Prostate gland (tissue), 2 donors: ENCODE measurements at regions not wholly inside any gene's neighbourhood (a gene's known extent, or its start where the extent isn't known, plus 50 kb on each side); places are given as distances from the start of the nearest gene placed in this dataset.

ENCODE experiments used
- DNase-seq: peaks from one replicate; pipeline ENCODE4 v3.0.0-alpha.2; 2019; ENCODE audit warnings: low spot score
- H3K27ac ChIP-seq, 2 donors: fragments of 200-600 bp; sonication (generic); 2 replicates each; pipeline ENCODE4 v1.5.1; 2017 to 2019
- H3K27me3 ChIP-seq: fragments of 200-600 bp; sonication (generic); replicated peaks from 2 replicates; pipeline ENCODE4 v1.5.1; 2019; ENCODE audit not compliant: insufficient read depth
- H3K36me3 ChIP-seq, 2 donors: fragments of 200-600 bp; sonication (generic); 1 replicate in 1 of 2; 2 replicates in 1 of 2; pipeline versions ENCODE4 v1.5.1 to v1.8.1; 2017 to 2019
- H3K4me1 ChIP-seq: fragments of 200-600 bp; sonication (generic); replicated peaks from 2 replicates; pipeline ENCODE4 v1.5.1; 2019
- H3K4me3 ChIP-seq, 2 donors: fragments of 200-600 bp; sonication (generic); 2 replicates each; pipeline ENCODE4 v1.5.1; 2017 to 2019
- H3K9me3 ChIP-seq: fragments of 200-600 bp; sonication (generic); 2 replicates; pipeline ENCODE4 v1.5.1; 2017
- CTCF ChIP-seq, 4 experiments: fragments of 200-600 bp in 2 of 4; fragments of 450-650 bp in 2 of 4; sonication (generic) in 2 of 4; IDR thresholded peaks; 1 replicate in 3 of 4; 2 replicates in 1 of 4; pipeline ENCODE4 v1.5.1; 2016 to 2019; ENCODE audit warnings: antibody characterized with exemption in 4 of 4, mild to moderate bottlenecking in 2 of 4, moderate library complexity in 2 of 4
- POLR2A ChIP-seq: fragments of 450-650 bp; IDR thresholded peaks from one replicate; pipeline ENCODE4 v1.6.1; 2016; ENCODE audit warnings: antibody characterized with exemption, mild to moderate bottlenecking
- POLR2AphosphoS5 ChIP-seq: sonication (generic); formaldehyde crosslinking; IDR thresholded peaks from one replicate; pipeline ENCODE4 v1.6.1; 2017; ENCODE audit warnings: antibody characterized with exemption
- WGBS: methylation state at CpG from one replicate; pipeline ENCODE4 v1.1.5; 2018; 5-methylcytosine and 5-hydroxymethylcytosine counted together
- intact Hi-C: fragments of 100-400 bp; cut with DNase I; formaldehyde crosslinking; loops from one replicate; pipeline ENCODE4 v1.14.2; 2022

- 67% methylated on average over 2 of the region's 2 CpGs for WGBS
- Histone ChIP-seq H3K9me3 (no peaks in the 10 kb centered on the region), H3K4me3 (no peak overlapping the region), H3K36me3 (no peaks in the 10 kb centered on the region), H3K4me1 (no peaks in the 10 kb centered on the region), H3K27me3 (no peaks in the 10 kb centered on the region), H3K27ac (no peak overlapping the region)
- no peak for DNase-seq
- intact Hi-C loops: no loop called here
- TF ChIP-seq POLR2AphosphoS5 (no peak), POLR2A (no peak), CTCF (IDR thresholded peaks at IDR 0.05) (no peak)
Observed at GRCh38 chr12:59268295-59268809, 327.5 kb upstream of the SLC16A7 start.

- Histone ChIP-seq H3K4me1 (no peaks in the 10 kb centered on the region), H3K4me3 (no peak overlapping the region), H3K27me3 (no peaks in the 10 kb centered on the region), H3K9me3 (no peaks in the 10 kb centered on the region), H3K27ac (no peak overlapping the region), H3K36me3 (no peaks in the 10 kb centered on the region)
- intact Hi-C loops: no loop called here
- no peak for DNase-seq
- TF ChIP-seq POLR2A (no peak), CTCF (IDR thresholded peaks at IDR 0.05) (no peak)
- WGBS: 84% methylated on average over 2 of the region's 2 CpGs
Observed at GRCh38 chr12:59260202-59260601, 335.6 kb upstream of the SLC16A7 start.

GRCh38 chr12:59252731-59253130 lies 332.4 kb upstream of the LRIG3 start:
- H3K27ac ChIP-seq: no peak overlapping the region
- no peak for DNase-seq
- no peaks in the 10 kb centered on the region for H3K9me3 ChIP-seq
- H3K36me3 ChIP-seq: no peaks in the 10 kb centered on the region
- intact Hi-C loops: no loop called here
- no peaks in the 10 kb centered on the region for H3K27me3 ChIP-seq
- TF ChIP-seq POLR2A: no peak
- TF ChIP-seq CTCF (IDR thresholded peaks at IDR 0.05): no peak
- no peak for TF ChIP-seq POLR2AphosphoS5
- no peak overlapping the region for H3K4me3 ChIP-seq
- no peaks in the 10 kb centered on the region for H3K4me1 ChIP-seq

GRCh38 chr12:59250766-59251165 lies 330.5 kb upstream of the LRIG3 start:
- TF ChIP-seq POLR2A (no peak), POLR2AphosphoS5 (no peak), CTCF (IDR thresholded peaks at IDR 0.05) (no peak)
- Histone ChIP-seq H3K4me3 (no peak overlapping the region), H3K27ac (no peak overlapping the region), H3K4me1 (no peaks in the 10 kb centered on the region), H3K27me3 (no peaks in the 10 kb centered on the region), H3K9me3 (no peaks in the 10 kb centered on the region), H3K36me3 (no peaks in the 10 kb centered on the region)
- DNase-seq: no peak
- intact Hi-C loops: no loop called here

- TF ChIP-seq POLR2A: no peak
- TF ChIP-seq POLR2AphosphoS5: no peak
- 74% methylated on average over 2 of the region's 2 CpGs for WGBS
- Histone ChIP-seq H3K4me3 (no peak overlapping the region), H3K4me1 (no peaks in the 10 kb centered on the region), H3K27ac (no peak overlapping the region), H3K27me3 (no peaks in the 10 kb centered on the region), H3K9me3 (no peaks in the 10 kb centered on the region), H3K36me3 (no peaks in the 10 kb centered on the region)
- intact Hi-C loops: no loop called here
- no peak for DNase-seq
Observed at GRCh38 chr12:59240048-59240447, 319.7 kb upstream of the LRIG3 start.
